Parathyroid adenoma (tissue), 2 donors: ENCODE measurements at regions not wholly inside any gene's neighbourhood (a gene's known extent, or its start where the extent isn't known, plus 50 kb on each side); places are given as distances from the start of the nearest gene placed in this dataset.

ENCODE experiments used
- H2AFZ ChIP-seq: fragments of 300-600 bp; sonication (generic); one replicate; pipeline ENCODE4 v1.7.0; 2017; ENCODE audit warnings: antibody characterized with exemption, mild to moderate bottlenecking
- H3K27ac ChIP-seq: fragments of 300-600 bp; sonication (generic); one replicate; pipeline ENCODE4 v1.7.0; 2017
- H3K27me3 ChIP-seq: fragments of 300-600 bp; sonication (generic); one replicate; pipeline ENCODE4 v1.7.0; 2017; ENCODE audit warnings: low read length; ENCODE audit not compliant: control insufficient read depth, insufficient read depth
- H3K36me3 ChIP-seq: fragments of 300-600 bp; sonication (generic); one replicate; pipeline ENCODE4 v1.7.0; 2017; ENCODE audit warnings: low read length; ENCODE audit not compliant: control insufficient read depth, insufficient read depth
- H3K4me1 ChIP-seq: fragments of 300-600 bp; sonication (generic); one replicate; pipeline ENCODE4 v1.7.0; 2017; ENCODE audit warnings: control low read depth
- H3K4me2 ChIP-seq: fragments of 300-600 bp; sonication (generic); one replicate; pipeline ENCODE4 v1.7.0; 2017; ENCODE audit warnings: low read length
- H3K4me3 ChIP-seq: fragments of 300-600 bp; sonication (generic); one replicate; pipeline ENCODE4 v1.7.0; 2017; ENCODE audit warnings: low read depth, low read length
- H3K79me2 ChIP-seq: fragments of 300-600 bp; sonication (generic); one replicate; pipeline ENCODE4 v1.7.0; 2017; ENCODE audit warnings: control low read depth
- H3K9ac ChIP-seq: fragments of 300-600 bp; sonication (generic); one replicate; pipeline ENCODE4 v1.7.0; 2017; ENCODE audit warnings: mild to moderate bottlenecking
- H3K9me3 ChIP-seq: fragments of 300-600 bp; sonication (generic); one replicate; pipeline ENCODE4 v1.7.0; 2017; ENCODE audit warnings: low read length; ENCODE audit not compliant: control insufficient read depth
- TF ChIP-seq, protein P1 (sequence below): fragments of 300-600 bp; sonication (generic); IDR thresholded peaks from one replicate; pipeline ENCODE4 v1.7.0; 2017; ENCODE audit warnings: antibody characterized with exemption, mild to moderate bottlenecking
- donor health status: primary hyperparathyroidism.

DNA sequence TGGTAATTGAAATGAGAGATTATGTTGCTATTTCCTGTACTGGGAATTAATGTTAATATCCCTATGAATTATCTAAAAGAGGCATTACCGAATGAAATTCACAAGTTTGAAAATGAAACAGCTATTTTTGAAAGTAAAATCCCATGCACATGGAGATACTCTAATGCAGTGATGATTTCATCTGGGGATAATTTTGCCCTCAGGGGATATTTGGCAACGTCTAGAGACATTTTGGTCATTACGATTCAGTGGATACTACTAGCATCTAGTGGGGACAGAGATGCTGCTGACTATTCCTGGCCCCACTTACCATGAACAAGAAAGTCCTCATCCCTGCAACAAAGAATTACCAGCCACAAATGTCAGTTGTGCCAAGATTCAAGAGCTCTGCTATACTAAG lies 500.9 kb downstream of the EFNA5 start:
- H3K4me2 ChIP-seq: no peak overlapping the region
- H3K27me3 ChIP-seq: no peaks in the 10 kb centered on the region
- H3K27ac ChIP-seq: no peak overlapping the region
- no peaks in the 10 kb centered on the region for H3K9me3 ChIP-seq
- H3K4me1 ChIP-seq: no peaks in the 10 kb centered on the region
- no peak overlapping the region for H3K9ac ChIP-seq
- H3K4me3 ChIP-seq: no peak overlapping the region
- no peak overlapping the region for H2AFZ ChIP-seq
- no peaks in the 10 kb centered on the region for H3K36me3 ChIP-seq
- no peaks in the 10 kb centered on the region for H3K79me2 ChIP-seq
- TF ChIP-seq, protein P1, sequence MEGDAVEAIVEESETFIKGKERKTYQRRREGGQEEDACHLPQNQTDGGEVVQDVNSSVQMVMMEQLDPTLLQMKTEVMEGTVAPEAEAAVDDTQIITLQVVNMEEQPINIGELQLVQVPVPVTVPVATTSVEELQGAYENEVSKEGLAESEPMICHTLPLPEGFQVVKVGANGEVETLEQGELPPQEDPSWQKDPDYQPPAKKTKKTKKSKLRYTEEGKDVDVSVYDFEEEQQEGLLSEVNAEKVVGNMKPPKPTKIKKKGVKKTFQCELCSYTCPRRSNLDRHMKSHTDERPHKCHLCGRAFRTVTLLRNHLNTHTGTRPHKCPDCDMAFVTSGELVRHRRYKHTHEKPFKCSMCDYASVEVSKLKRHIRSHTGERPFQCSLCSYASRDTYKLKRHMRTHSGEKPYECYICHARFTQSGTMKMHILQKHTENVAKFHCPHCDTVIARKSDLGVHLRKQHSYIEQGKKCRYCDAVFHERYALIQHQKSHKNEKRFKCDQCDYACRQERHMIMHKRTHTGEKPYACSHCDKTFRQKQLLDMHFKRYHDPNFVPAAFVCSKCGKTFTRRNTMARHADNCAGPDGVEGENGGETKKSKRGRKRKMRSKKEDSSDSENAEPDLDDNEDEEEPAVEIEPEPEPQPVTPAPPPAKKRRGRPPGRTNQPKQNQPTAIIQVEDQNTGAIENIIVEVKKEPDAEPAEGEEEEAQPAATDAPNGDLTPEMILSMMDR: no peak

DNA sequence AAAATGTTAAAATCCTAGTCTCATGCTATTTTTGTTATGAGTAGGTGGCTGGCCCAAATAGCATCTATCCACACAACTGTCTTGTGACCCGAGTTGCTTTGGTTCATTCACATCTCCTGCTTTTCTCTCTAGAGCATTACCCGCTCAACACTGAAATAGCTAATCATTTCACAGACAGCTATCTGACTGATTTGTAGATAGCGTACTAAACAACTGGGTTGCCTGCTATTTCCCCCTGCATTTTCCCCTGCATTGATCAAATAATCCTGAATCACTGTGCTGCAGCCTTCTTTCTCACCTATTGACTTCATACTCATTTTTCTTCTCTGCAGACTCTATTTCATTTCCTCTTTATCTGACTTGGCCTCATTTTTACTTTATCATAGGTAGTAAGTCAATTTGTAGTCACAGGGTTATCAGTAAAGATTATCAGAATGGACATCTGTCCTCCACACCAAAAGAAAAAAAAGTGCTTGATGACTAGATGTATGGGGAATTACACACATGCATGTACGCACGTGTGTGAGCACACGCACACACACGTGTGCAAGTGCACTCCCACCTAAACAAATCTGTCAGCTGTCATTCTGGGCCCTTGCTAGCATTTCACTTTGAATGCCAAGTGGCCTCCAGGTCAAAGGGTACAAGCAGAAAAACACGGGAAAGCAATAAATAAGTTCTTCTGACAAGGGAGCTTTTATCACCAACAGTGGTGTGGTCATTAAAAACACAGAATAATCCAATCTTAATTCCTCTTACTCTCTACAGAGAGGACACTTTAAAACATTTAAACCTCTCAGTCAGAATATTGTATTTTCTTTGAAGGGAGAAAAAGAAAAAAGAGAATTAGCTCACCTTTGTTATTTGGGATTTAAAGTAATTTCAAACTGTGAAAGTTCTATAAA lies 501.6 kb downstream of the EFNA5 start:
- H3K27ac ChIP-seq: no peak overlapping the region
- no peak overlapping the region for H3K9ac ChIP-seq
- H3K4me3 ChIP-seq: no peak overlapping the region
- TF ChIP-seq, protein P1: no peak
- H3K79me2 ChIP-seq: no peaks in the 10 kb centered on the region
- H3K4me1 ChIP-seq: no peaks in the 10 kb centered on the region
- H2AFZ ChIP-seq: no peak overlapping the region
- no peak overlapping the region for H3K4me2 ChIP-seq
- no peaks in the 10 kb centered on the region for H3K36me3 ChIP-seq
- no peaks in the 10 kb centered on the region for H3K9me3 ChIP-seq
- no peaks in the 10 kb centered on the region for H3K27me3 ChIP-seq

DNA sequence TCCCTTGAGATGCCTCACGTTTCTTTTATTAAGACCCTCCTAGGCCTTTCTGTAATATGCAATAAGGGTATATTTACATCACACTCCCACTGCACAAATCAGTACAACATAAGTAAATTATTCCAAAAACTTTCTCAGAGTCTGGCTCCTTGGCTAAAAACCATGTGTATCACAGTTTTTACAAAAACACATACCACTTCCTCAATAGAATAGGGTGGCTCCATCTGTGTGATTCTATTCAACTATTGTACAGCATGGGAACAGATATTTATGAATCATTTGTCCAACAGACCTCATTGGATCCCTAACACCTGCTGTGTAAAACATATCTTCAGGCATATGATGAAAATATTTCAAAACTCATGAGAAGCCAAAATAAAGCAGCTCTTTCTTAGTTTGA lies 502.7 kb downstream of the EFNA5 start:
- H3K27me3 ChIP-seq: no peaks in the 10 kb centered on the region
- no peak overlapping the region for H3K9ac ChIP-seq

DNA sequence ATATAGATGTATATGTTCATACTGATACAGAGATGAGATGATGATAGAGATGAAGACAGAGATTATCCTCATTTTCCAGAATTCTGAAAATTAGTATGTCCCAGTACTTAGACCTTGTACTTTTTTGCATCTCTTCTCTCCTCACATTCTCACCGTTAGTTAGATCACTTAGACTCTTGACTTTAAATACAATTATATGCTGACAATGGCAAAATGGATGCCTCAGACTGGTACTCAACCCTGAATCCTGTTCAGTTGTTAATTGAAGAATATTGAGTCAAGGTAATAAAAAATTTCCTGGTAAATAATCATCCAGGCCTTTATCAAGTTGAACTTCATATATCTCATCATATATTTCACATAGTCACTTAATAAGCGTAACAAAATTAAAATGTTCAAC lies 505.4 kb downstream of the EFNA5 start:
- Histone ChIP-seq H3K4me2 (no peak overlapping the region), H3K36me3 (no peaks in the 10 kb centered on the region)
- TF ChIP-seq, protein P1: no peak

More for the DNA sequence above, 502.7 kb downstream of the EFNA5 start:
- no peak overlapping the region for H3K4me3 ChIP-seq
- H3K4me2 ChIP-seq: no peak overlapping the region
- no peaks in the 10 kb centered on the region for H3K9me3 ChIP-seq
- H3K27ac ChIP-seq: no peak overlapping the region
- no peaks in the 10 kb centered on the region for H3K4me1 ChIP-seq
- no peaks in the 10 kb centered on the region for H3K36me3 ChIP-seq
- H3K79me2 ChIP-seq: no peaks in the 10 kb centered on the region
- TF ChIP-seq, protein P1: no peak
- no peak overlapping the region for H2AFZ ChIP-seq

DNA sequence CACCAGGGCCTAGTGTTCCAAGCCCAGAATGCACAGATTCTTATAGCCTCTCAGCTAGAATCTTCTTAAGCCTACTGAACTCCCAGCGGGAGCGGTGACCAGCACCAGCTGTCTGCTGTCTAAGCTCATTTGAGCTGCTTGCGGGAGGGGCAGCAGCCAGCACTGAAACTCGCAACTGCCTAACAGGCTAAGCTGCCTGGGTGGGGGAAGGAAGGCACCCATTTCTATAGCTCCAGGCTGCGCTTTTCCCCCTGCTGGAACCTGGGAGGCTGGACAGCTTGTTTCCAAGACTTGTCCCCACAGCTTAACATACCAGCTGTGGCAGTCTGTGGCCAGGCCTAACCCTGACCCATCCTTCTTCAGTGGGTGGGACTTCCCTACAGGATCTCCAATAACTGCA lies 512.9 kb downstream of the EFNA5 start:
- Histone ChIP-seq H3K9me3 (no peaks in the 10 kb centered on the region), H3K27me3 (no peaks in the 10 kb centered on the region), H3K4me1 (no peaks in the 10 kb centered on the region), H3K79me2 (no peaks in the 10 kb centered on the region), H3K4me2 (no peak overlapping the region), H3K27ac (no peak overlapping the region), H2AFZ (no peak overlapping the region), H3K4me3 (no peak overlapping the region), H3K36me3 (no peaks in the 10 kb centered on the region), H3K9ac (no peak overlapping the region)
- TF ChIP-seq, protein P1: no peak

More for the DNA sequence above, 505.4 kb downstream of the EFNA5 start:
- Histone ChIP-seq H3K79me2 (no peaks in the 10 kb centered on the region), H3K4me3 (no peak overlapping the region), H3K4me1 (no peaks in the 10 kb centered on the region), H2AFZ (no peak overlapping the region), H3K9me3 (no peaks in the 10 kb centered on the region), H3K27me3 (no peaks in the 10 kb centered on the region), H3K27ac (no peak overlapping the region), H3K9ac (no peak overlapping the region)
